HCT116 (cell line): ENCODE measurements at regions not wholly inside any gene's neighbourhood (a gene's known extent, or its start where the extent isn't known, plus 50 kb on each side); places are given as distances from the start of the nearest gene placed in this dataset.

ENCODE experiments used
- ATF3 ChIP-seq: IDR thresholded peaks from 2 replicates; pipeline ENCODE4 v1.6.1; 2012
- CBX3 ChIP-seq: IDR thresholded peaks from 2 replicates; pipeline ENCODE4 v1.6.1; 2012; ENCODE audit warnings: low read depth
- CTCF ChIP-seq, 3 experiments: fragments of 200-600 bp in 1 of 3; sonication (generic) in 1 of 3; IDR thresholded peaks in 2 of 3; conservative IDR thresholded peaks in 1 of 3; 2 replicates each; pipeline ENCODE4 v1.5.1; 2012 to 2017; ENCODE audit warnings: low read depth in 2 of 3, low read length in 2 of 3, antibody characterized with exemption in 1 of 3, borderline replicate concordance in 1 of 3, control low read depth in 1 of 3, mild to moderate bottlenecking in 1 of 3, mixed read lengths in 1 of 3, mixed run types in 1 of 3, moderate library complexity in 1 of 3; ENCODE audit not compliant: insufficient read depth in 1 of 3
- EZH2 ChIP-seq: fragments of 200-600 bp; sonication (generic); IDR thresholded peaks from 2 replicates; pipeline ENCODE4 v1.6.1; 2017; ENCODE audit warnings: antibody characterized with exemption, mixed run types
- FOSL1 ChIP-seq: IDR thresholded peaks from 2 replicates; pipeline ENCODE4 v1.6.1; 2012; ENCODE audit warnings: low read depth
- JUND ChIP-seq: IDR thresholded peaks from 2 replicates; pipeline ENCODE4 v1.6.1; 2012
- POLR2A ChIP-seq: IDR thresholded peaks from 2 replicates; pipeline ENCODE4 v1.7.0; 2011; ENCODE audit warnings: borderline replicate concordance; ENCODE audit not compliant: insufficient read depth, insufficient read length; ENCODE audit errors: extremely low read depth
- POLR2AphosphoS5 ChIP-seq: IDR thresholded peaks from 2 replicates; pipeline ENCODE4 v1.6.1; 2011; ENCODE audit warnings: mild to moderate bottlenecking, low read depth, low read length, moderate library complexity
- RAD21 ChIP-seq: IDR thresholded peaks from 2 replicates; pipeline ENCODE4 v1.6.1; 2012; ENCODE audit warnings: low read depth, mild to moderate bottlenecking
- TCF7L2 ChIP-seq: IDR thresholded peaks from 2 replicates; pipeline ENCODE4 v1.7.0; 2011; ENCODE audit warnings: borderline replicate concordance, inconsistent platforms; ENCODE audit not compliant: insufficient read depth, insufficient read length; ENCODE audit errors: extremely low read depth
- ZNF274 ChIP-seq: fragments of 200-500 bp; sonication (Bioruptor generic); IDR thresholded peaks from 2 replicates; pipeline ENCODE4 v1.6.1; 2014; ENCODE audit warnings: mild to moderate bottlenecking, low read depth, low read length, inconsistent platforms

- TF ChIP-seq CTCF (IDR thresholded peaks at IDR 0.05 in 2 of 3, conservative IDR thresholded peaks at IDR 0.05 in 1 of 3; ENCODE audit: borderline replicate concordance in 1 of 3, insufficient read depth in 1 of 3, low read depth in 2 of 3, low read length in 2 of 3) (no peak), ZNF274 (no peak), JUND (no peak), POLR2A (no peak), EZH2 (no peak), RAD21 (no peak), CBX3 (no peak), ATF3 (no peak), POLR2AphosphoS5 (no peak), TCF7L2 (no peak), FOSL1 (no peak)
Observed at GRCh38 chr2:131657895-131658768, 130.4 kb downstream of the CCDC74A start.
